HL-60 (cell line): ENCODE measurements at regions not wholly inside any gene's neighbourhood (a gene's known extent, or its start where the extent isn't known, plus 50 kb on each side); places are given as distances from the start of the nearest gene placed in this dataset.
"Not testable (repeated sequence)": the region's sequence is repeated elsewhere in the genome, so short reads cannot be mapped to it uniquely, and the experiment has no call there.

ENCODE experiments used
- DNase-seq, 2 experiments: peaks; one replicate each; pipeline ENCODE4 v3.0.0-alpha.2; 2010 to 2020; ENCODE audit warnings: low read depth in 1 of 2, low spot score in 1 of 2
- H3K27ac ChIP-seq: fragments of 250-450 bp; sonication (Bioruptor Pico); replicated peaks from 2 replicates; pipeline ENCODE4 v1.5.1; 2020; ENCODE audit warnings: mild to moderate bottlenecking, moderate library complexity
- H3K27me3 ChIP-seq: fragments of 250-450 bp; sonication (Bioruptor Pico); 2 replicates; pipeline ENCODE4 v1.5.1; 2021; ENCODE audit warnings: mild to moderate bottlenecking, moderate library complexity; ENCODE audit not compliant: insufficient read depth, poor library complexity, severe bottlenecking
- H3K4me3 ChIP-seq: replicated peaks from 2 replicates; pipeline ENCODE4 v1.5.1; 2011; ENCODE audit warnings: mild to moderate bottlenecking, control low read depth, low read length; ENCODE audit not compliant: insufficient read depth
- GABPA ChIP-seq: IDR thresholded peaks from 2 replicates; pipeline ENCODE4 v1.6.1; 2012; ENCODE audit warnings: low read depth
- POLR2AphosphoS5 ChIP-seq: IDR thresholded peaks from 2 replicates; pipeline ENCODE4 v1.6.1; 2012; ENCODE audit warnings: low read depth
- SPI1 ChIP-seq: IDR thresholded peaks from 2 replicates; pipeline ENCODE4 v1.6.1; 2012; ENCODE audit warnings: low read depth, mild to moderate bottlenecking, borderline replicate concordance
- TF ChIP-seq, protein P1 (sequence below): IDR thresholded peaks from one replicate; pipeline ENCODE4 v1.5.1; 2011; ENCODE audit warnings: low read length, control low read depth, inconsistent platforms; ENCODE audit not compliant: insufficient read depth
- TF ChIP-seq, protein P2 (sequence below): IDR thresholded peaks from 2 replicates; pipeline ENCODE4 v1.6.1; 2012; ENCODE audit warnings: low read depth; ENCODE audit not compliant: insufficient replicate concordance

DNA sequence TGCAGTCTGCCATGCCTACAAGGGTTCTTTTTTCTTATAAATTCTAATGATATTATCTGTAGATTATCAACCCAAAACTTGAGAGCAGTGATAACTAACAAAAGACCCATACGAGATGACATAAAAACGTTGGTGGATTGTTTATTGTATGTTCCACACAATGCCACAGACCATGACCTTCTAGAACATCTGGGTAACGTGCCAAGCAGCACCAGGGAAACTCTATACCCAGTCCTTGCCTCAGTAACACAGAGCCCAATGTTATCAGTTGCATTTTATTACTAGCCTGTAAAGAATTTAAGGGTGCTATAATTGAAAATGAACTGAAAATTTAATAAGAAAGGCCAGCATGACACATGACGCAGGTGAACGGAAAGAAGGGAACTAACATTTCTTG is 99.1 kb upstream of the UGP2 start:
- TF ChIP-seq SPI1 (no peak), POLR2AphosphoS5 (no peak), GABPA (no peak)
- TF ChIP-seq, protein P1, sequence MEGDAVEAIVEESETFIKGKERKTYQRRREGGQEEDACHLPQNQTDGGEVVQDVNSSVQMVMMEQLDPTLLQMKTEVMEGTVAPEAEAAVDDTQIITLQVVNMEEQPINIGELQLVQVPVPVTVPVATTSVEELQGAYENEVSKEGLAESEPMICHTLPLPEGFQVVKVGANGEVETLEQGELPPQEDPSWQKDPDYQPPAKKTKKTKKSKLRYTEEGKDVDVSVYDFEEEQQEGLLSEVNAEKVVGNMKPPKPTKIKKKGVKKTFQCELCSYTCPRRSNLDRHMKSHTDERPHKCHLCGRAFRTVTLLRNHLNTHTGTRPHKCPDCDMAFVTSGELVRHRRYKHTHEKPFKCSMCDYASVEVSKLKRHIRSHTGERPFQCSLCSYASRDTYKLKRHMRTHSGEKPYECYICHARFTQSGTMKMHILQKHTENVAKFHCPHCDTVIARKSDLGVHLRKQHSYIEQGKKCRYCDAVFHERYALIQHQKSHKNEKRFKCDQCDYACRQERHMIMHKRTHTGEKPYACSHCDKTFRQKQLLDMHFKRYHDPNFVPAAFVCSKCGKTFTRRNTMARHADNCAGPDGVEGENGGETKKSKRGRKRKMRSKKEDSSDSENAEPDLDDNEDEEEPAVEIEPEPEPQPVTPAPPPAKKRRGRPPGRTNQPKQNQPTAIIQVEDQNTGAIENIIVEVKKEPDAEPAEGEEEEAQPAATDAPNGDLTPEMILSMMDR = no peak
- TF ChIP-seq, protein P2, sequence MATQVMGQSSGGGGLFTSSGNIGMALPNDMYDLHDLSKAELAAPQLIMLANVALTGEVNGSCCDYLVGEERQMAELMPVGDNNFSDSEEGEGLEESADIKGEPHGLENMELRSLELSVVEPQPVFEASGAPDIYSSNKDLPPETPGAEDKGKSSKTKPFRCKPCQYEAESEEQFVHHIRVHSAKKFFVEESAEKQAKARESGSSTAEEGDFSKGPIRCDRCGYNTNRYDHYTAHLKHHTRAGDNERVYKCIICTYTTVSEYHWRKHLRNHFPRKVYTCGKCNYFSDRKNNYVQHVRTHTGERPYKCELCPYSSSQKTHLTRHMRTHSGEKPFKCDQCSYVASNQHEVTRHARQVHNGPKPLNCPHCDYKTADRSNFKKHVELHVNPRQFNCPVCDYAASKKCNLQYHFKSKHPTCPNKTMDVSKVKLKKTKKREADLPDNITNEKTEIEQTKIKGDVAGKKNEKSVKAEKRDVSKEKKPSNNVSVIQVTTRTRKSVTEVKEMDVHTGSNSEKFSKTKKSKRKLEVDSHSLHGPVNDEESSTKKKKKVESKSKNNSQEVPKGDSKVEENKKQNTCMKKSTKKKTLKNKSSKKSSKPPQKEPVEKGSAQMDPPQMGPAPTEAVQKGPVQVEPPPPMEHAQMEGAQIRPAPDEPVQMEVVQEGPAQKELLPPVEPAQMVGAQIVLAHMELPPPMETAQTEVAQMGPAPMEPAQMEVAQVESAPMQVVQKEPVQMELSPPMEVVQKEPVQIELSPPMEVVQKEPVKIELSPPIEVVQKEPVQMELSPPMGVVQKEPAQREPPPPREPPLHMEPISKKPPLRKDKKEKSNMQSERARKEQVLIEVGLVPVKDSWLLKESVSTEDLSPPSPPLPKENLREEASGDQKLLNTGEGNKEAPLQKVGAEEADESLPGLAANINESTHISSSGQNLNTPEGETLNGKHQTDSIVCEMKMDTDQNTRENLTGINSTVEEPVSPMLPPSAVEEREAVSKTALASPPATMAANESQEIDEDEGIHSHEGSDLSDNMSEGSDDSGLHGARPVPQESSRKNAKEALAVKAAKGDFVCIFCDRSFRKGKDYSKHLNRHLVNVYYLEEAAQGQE = no peak
- no peak overlapping the region for H3K27ac ChIP-seq
- H3K27me3 ChIP-seq = no peaks in the 10 kb centered on the region
- no peak for DNase-seq
- H3K4me3 ChIP-seq = no peak overlapping the region

DNA sequence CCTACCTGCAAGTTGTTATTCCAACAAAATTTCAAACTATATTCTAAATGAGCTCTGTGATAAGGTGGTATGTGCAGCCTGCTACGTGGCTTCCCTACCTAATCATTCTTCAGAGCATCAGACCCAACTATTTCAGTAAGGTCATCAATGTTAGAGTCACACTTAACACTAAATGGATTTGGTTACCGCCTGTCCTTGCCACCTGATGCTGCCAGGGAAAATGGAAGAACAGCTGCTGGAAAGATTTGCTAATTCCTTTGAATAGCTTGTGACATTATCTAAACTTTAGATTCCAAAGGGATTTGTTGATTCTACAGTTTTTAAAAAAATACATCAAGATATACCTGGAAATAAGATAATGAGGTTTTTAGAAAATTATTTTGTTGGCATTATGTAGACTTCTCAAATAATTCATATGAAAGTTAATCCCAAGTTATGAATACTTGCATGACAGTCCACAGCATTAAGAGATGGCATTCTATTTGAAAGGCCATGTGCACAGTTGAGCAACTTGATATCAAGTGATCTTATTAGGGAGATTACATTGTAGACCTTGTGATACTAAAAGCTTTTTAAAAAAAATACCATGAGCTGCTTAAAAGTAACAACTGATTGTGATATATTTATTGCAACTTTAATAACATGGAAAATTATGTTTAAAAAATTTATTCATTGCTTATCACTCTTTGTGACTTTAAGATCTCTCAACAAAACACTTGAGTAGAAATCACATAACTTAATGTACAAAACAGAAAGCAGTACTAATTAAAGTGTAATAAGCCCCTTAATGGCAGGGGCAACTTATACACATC is 98.3 kb upstream of the UGP2 start:
- no peaks in the 10 kb centered on the region for H3K27me3 ChIP-seq
- TF ChIP-seq, protein P2 = no peak
- TF ChIP-seq GABPA = no peak
- TF ChIP-seq, protein P1 = no peak
- no peak for TF ChIP-seq SPI1
- no peak for TF ChIP-seq POLR2AphosphoS5
- no peak overlapping the region for H3K27ac ChIP-seq
- no peak for DNase-seq
- H3K4me3 ChIP-seq = no peak overlapping the region

DNA sequence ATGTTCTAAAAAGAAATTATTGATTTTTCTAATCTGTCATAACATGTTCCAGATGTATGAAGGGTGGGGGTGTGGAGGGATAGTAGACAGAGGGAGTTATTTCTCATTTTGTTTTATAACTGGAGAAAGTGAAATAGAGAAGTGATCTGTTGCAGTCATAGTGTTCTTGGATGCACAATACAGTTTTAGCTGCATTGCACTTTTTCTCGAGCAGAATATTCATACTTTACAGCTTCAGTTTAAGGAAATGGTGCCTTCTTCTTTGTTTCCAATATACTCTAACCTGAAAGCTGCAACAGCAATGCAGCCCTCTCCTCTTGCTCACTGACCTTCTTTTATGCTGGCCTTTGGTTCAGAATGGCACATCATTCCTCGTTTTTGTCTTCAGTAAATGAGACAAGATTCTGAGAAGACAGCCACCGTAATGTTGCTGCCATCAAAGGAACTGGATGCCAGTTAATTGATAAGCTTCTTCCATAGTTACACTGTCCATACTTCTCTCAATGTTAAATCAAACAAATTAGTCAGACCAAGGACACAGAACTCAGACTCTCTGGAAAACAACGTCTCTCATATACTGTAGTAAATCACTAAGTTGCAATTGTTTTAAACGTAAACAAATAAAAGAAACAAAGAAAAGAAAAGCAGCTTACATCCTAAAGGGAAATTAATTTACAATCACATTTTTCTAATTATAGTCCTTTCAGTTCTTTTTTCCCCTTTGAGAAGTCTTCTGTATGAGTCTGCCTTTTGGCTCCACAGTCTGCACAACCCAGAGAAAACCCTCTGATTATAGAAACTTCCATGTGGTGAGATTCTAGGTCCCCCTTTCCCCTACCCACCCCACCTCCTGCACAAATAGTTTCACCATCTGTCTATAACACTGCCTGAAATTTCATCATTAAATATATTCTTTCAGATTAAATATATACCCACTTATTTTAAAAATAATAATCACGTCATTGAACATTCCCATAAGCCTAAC is 97.4 kb upstream of the UGP2 start:
- Histone ChIP-seq H3K4me3 (no peak overlapping the region), H3K27me3 (no peaks in the 10 kb centered on the region), H3K27ac (no peak overlapping the region)
- DNase-seq = no peak
- TF ChIP-seq POLR2AphosphoS5 (no peak), GABPA (no peak), SPI1 (no peak; the same call in 1 of the 2 replicates)

DNA sequence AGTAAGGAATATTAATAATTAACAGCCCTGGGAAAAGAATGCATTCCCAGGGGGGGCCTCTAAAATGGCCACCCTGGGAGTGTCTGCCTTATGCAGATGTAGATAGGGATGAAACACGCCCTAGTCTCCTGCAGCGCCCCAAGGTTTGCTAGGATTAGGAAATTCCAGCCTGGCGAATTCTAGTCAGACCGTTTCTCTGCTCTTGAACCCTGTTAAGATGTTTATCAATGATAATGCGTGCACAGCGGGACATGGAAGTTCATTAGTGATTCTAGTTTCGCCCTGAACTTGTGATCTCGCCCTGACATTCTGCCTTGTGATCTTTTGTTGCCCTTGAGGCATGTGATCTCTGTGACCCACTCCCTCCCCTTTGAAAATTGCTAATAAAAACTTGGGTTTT is 95.1 kb upstream of the UGP2 start:
- not testable (repeated sequence) for DNase-seq, H3K4me3 ChIP-seq

More for the DNA sequence above, 95.1 kb upstream of the UGP2 start:
- not testable (repeated sequence) for H3K27ac ChIP-seq, H3K27me3 ChIP-seq
